ENCODE measurements at regions not wholly inside any gene's neighbourhood (a gene's known extent, or its start where the extent isn't known, plus 50 kb on each side); places are given as distances from the start of the nearest gene placed in this dataset.
"Not testable (repeated sequence)": the region's sequence is repeated elsewhere in the genome, so short reads cannot be mapped to it uniquely, and the experiment has no call there.

DNA sequence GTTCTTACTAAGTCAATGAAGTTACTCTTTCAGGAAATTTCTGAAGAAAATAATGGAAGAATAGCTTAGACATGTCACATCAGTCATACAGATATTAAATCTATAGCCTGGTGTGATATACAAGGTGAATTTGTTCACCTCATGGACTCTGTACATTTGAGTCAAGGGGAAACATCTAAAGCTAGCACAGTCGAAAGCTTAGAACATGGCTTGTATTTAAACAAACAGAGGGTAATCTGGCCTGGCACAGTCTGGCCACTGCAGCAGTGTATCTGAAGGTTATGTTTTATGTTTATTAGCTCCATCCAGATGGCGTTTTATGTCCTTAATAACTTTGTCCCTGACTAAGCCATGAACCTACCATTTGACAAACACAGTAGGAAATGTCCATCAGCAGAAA is 817.3 kb downstream of the SATB2 start:
- no peak for DNase-seq

DNA sequence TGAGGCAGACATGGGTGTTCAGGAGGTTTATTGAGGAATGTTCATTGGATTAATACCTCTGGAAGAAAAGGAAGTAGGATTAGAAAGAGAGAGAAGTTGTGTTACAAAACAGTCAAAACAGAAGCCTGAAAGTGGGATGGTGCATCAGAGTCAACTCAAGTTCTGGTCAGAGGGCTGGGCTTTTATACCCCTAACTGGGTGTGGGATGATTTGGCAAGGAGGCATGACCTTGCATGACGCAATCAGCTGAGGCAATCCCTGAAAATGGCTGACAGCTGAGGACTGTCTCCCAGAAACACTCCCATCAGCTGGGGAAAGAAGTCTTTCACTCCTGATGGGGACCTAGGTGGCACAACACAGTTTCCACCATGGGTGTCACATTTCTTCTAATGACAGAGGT is 818.2 kb downstream of the SATB2 start:
- DNase-seq: no peak

DNA sequence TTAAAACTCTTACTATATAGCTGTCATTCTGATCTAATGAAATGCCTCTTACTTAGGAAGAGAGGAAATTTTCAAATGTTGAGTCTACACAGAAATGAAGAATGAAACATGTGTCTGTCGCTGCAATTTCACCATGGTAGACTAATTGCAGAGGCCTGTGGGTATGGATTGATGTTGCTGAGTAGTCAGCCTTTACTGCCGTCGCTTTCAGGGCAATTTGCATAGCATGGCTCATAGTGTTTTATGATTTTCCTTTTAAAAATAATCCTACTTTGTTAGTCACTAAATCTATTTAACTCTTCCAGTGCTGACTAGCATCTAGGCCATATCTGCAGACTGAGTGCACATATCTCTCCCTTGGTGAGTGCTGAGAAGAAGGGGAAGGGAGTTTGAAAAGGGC is 819.2 kb downstream of the SATB2 start:
- no peak for DNase-seq

DNA sequence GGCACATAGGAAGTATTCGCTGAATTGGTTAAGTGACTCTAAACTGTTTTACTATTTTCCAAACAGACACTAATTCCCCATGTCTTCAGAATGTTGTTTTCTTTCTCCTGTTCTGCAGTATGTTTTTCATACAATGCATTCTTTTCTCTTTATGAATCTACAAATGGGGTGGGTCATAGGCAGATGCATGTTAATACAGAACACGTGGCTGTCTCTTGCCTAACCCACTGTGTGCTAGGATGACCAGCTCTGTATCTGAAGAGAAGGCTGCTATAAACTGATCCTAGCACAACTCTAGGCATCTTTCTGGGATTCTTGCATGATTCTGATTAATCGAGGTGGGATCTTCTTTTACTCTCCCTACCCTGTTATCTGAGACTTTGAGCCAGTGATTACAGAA is 826.0 kb downstream of the PLCL1 start:
- DNase-seq: no peak

DNA sequence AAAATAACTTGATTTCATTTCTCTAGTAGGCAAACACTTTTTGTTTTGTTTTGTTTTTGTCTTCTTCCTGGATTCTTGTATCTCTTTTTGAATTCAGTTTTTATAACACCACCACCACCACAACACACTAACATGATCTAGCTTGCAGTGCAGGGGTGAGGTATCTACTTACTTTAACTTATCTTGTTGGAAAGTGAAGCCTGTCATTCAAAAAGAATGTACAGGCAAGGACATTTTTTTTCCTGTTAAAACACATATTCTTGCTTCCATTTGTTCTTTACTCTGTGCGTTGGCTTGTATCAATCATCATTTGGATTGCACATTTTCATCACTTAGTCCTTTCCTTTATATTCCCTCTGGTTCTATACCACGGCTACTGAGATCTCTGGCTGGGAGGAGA is 824.2 kb downstream of the PLCL1 start:
- no peak for DNase-seq

DNA sequence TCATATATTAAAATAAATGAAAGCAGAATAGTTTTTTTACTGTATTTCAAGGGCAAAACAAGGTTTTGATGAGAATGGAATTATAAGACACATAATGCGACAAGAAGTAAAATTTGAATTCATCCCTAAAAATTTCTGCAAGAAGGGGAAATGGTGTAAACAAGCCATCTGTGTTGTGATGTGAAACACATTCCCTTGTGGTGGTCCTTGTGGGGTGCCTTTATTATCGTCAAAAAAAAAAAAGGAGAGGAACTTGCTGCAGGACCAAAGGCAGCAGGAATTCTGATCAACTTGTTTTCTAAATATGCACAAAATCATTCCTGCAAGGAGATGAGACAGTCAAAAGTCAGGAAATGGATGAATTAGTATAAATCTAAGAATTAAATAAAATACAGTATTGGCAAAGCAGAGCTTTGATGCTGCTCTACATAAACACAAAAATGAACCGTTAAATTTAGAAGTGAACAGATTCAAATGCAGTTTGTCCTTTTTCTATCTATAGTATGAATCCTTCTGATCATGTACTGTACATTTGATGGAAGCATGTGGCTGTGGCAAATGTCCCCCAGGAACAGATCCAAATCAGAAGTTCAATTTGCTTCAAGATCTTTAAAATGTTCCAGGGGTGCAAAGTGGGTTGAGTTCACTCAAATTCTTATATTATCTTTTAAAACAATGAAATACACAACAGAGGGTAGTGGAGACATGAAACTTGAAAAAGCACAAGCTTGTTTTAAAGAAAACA is 818.8 kb downstream of the PLCL1 start:
- DNase-seq: no peak

DNA sequence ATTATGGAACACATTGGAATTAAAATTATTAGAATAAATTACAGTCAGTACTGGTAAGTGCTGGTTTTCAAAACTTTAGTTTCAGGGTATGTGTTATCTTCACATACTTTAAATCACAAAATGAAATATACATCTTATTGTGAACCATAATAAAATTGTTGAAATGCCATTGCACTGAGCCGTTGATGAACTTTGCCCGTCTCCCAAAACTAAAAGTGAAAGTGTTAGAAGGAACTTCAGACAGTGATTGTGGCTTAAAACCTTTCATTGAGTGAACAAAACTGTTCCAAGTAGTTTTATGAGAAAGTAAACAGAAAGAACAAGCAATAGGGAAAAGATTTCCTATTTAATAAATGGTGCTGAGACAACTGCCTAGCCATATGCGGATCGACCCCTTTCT is 811.6 kb downstream of the PLCL1 start:
- no peak for DNase-seq

DNA sequence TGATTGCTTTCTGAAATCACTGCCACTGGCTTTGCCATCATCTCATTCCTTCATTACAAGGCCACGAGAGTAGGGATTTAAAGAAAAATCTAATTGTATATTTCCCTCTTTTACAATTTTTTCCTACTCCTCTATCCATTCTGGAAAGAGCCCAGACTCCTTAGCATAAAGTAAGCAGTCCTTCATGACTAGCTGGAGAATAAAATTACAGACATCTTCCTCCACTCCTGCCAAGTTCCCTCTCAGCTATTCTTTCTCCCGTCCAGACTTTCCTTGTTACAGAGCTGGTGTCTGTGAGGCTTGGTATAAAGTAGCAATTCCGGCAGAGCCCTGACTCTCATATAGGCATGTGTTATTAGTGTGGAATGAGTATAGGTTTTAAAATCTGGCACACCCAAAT is 806.8 kb downstream of the PLCL1 start:
- DNase-seq: no peak

DNA sequence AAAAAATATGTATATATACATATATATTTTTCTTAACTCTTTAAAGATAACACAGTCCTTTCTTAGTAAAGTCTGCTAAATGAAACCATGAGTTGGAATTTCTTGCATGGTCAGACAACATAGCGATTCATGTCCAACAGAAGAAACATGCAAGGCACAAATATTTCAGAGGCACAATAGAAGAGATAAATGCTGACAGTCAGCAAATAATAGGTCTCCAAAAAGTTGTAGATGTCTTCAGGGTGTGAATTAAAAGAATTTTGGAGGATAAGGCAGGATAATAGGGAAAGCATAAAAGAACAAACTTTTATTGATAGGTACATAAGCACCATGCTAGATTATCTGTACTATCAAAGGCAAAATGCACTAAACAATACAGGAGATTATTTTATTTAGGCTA is 800.2 kb downstream of the PLCL1 start:
- no peak for DNase-seq

DNA sequence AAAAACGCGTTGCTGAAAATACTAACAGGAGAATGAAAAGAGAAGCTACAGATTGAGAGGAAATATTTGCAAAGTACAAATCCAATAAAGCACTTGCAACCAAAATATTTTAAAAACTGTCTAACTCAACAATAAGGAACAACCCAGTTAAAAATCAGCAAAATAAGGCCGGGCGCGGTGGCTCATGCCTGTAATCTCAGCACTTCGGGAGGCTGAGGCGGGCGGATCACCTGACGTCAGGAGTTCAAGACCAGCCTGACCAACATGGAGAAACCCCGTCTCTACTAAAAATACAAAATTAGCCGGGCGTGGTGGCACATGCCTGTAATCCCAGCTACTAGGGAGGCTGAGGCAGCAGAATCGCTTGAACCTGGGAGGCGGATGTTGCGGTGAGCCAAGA is 798.6 kb downstream of the PLCL1 start:
- DNase-seq: not testable (repeated sequence)

DNA sequence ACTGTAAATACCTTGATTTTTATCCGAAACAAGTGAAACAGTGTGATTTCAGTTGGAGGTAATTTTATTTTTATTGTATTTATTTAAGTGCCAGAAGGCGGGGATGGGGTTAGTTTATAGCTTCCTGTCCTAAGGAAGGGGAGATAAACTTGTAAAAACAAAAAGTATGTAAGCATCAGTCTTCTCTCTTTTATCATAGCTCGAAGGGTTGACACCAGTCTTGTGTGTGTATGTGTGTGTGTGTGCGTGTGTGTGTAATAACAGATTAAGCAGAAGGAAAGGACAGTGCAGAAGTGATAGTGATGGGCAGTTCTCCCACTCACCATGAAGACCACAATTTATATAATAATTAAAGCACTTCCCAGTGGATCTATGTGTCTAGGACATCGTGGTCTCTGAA is 793.3 kb downstream of the PLCL1 start:
- DNase-seq: no peak

DNA sequence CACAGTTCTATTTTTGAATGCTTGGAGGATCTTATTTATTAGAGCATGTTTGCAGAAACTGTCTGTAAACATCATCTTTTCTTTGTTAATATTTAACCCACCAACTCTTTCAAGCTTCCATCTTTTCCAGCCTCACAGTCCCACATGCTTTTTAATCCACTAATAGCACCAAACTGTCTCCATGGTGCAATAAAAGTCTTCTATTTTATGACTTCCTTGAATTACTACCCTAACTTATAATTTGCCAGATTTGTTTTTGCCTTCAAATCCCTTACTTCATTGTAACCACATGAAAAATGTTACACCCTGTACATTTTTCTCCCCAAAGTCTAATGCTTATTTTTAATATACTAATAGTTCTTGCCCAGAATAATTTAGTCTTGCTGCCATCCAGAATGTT is 792.6 kb downstream of the PLCL1 start:
- DNase-seq: no peak

DNA sequence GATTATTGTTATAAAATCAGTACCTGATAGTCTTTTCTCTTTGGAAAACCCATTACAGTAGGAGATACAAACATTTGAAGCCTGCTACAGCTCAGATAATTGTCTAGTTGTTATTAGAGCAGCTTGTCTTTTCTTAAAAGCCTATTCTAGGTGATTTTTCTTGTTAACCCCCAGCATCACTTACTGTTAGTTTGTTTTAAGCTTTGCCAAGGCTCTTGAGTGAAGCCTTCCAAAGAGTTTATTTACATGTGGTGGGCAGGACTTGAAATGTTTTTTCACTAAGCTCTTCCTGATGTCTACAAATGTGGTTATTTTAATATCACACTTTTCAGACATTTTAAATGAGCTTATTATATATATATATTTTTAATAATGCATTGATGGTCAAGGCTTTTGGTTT is 791.3 kb downstream of the PLCL1 start:
- DNase-seq: no peak

DNA sequence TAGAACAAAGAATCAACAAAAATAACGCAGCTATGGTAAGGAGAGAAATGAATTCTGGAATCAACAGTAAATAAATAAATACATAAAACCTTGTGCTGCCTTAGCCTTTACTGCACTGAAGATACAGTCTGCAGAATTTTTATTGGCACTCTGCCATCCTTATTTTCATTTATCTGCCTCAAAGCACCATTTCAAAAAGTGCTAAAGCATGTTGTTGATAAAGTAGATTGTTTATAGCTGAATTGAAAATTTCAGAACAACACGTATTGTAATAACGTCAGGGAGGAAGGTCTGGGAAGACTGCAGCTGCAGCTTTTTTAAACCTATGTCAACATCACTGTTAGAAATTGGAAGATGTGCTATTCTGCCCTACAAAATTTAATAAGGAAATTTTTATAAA is 787.2 kb downstream of the PLCL1 start:
- no peak for DNase-seq

DNA sequence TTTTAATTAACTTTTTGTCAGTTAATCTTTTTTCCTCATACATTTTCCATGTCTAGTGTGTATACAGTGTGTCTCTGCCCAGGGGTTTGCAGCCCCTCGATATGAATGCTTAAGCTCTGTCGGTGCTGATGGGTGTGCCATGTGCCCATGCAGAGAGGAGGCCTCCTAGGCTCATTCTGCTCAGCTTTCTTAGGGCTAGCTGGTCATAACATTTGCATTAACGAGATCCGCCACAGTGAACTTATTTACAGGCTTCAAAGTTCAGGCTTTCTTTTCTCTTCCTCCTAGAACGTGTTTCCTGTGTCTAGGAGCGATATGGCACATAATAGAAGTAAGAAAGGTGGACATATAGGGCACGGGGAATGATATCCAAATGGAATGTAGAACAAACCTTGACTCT is 783.3 kb downstream of the PLCL1 start:
- DNase-seq: no peak

DNA sequence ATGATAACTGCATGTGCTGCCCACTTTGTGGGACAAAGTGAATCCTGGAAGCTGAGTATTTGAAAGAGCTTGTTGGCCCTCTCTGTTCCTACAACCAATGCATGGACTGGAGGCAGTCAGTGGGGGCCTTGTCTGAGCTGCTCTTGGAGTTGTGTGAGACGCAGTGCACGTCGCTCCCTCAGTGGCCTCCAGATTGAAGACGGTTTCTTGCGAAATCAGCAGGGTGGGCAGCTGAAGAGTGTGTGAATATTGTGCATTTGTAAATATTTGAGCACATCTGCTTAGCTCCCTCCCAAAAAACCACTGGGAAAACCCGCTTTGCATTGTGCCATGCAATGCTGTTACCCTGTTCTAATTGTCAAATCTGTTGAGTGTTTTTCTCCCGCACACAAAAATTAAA is 782.8 kb downstream of the PLCL1 start:
- DNase-seq: no peak

DNA sequence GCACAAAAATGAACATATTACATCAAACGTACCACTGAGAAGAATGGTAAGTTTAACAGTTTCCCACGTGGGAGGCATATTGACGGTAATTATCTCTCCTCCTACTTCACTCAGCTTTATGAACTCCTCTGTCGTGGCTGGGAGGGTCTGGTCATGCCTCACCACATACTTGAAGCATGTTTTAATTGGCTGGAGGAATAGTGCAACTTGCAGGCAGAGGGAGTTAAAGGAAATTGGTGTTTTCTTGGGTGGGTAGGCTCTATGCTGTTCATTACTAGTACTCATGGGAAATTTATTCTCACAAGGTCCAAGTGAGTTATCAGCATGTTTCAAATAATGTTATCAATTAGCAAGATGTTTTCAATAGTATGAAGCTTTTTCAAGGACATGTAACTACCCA is 767.0 kb downstream of the PLCL1 start:
- no peak for DNase-seq

DNA sequence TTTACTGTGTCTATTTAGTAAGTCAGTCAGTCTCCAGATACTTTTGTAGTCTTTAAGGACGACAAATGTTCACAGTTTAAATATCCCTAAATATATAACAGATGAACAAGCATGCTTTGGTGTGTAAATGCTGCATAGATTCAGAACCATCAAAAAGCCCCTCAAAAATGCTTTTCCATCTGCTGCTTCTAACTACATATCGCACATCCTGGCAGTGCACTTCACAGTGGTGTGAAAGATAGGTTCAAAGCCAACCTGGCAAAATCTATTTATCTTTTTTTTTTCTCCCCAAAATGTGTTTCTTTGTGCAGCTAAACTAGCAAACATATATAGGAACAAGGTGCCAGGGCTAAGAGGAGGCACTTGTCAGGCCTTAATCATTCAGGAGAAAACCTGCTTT is 753.8 kb downstream of the PLCL1 start:
- DNase-seq: no peak

DNA sequence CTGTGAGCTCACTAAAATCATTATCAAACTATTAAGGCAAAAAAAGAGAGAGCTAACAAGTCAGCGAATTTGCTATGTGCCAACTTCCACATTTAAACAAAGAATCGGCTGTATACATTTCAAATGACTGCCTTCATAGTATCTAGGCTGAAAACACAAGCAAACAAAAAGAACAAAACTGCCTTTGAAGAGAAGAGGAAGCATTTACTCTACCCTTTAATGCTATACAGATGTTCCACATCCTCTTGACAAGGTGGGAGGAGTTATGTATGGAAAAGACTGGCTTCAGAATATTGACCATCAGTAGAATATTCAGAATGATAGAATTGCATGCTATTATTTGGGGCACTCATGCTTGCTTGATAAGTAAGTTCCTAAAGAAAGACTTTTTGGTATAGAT is 741.7 kb downstream of the PLCL1 start:
- DNase-seq: no peak

DNA sequence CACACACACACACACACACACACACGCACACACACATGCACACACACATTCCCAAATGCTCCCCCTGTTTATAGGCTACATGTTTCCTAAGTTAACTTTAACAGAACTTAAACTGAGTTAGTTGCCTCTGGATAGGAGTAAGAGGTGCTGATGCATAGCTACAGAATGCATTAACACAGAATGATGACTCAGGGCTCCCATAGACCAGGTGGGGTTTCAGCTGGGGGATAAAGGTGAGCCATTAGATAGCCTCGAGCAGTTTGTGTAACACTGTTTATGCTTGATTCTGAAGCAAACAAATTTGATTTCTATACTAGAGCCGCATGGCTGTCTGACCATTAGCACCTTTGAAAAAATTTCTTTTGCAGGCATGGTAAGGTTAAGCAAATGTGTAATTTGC is 741.0 kb downstream of the PLCL1 start:
- DNase-seq: no peak

DNA sequence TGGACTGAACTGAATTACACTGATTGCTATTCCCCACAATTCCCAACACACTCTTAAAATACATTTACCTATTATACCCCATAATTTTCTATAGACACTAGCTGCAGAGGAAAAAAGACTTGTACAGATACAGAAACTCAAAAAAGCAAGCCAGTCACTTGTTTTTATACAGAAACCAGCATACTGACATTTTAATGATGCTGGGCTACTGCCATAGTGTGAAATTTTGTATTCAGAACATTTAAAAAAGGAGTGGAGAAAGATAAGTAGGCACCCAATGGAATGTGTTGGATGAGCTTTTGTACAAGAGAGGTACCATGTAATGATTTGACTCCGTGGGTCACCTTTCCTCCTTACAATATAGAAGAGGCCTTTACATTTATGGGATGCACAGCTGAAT is 740.1 kb downstream of the PLCL1 start:
- no peak for DNase-seq

DNA sequence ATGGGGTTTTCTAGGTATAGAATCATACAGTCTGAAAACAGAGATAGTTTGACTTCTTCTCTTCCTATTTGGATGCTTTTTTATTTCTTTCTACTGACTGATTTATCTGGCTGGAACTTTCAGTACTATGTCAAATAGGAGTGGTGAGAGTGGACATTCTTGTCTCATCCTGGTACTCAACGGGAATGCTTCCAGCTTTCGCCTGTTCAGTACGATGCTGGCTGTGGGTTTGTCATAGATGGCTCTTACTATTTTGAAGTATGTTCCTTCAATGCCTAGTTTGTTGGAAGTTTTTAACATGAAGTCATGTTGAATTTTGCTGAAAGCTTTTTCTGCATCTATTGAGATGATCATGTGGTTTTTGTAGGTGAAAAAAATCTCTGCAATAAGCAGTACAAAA is 730.4 kb downstream of the PLCL1 start:
- DNase-seq: no peak

DNA sequence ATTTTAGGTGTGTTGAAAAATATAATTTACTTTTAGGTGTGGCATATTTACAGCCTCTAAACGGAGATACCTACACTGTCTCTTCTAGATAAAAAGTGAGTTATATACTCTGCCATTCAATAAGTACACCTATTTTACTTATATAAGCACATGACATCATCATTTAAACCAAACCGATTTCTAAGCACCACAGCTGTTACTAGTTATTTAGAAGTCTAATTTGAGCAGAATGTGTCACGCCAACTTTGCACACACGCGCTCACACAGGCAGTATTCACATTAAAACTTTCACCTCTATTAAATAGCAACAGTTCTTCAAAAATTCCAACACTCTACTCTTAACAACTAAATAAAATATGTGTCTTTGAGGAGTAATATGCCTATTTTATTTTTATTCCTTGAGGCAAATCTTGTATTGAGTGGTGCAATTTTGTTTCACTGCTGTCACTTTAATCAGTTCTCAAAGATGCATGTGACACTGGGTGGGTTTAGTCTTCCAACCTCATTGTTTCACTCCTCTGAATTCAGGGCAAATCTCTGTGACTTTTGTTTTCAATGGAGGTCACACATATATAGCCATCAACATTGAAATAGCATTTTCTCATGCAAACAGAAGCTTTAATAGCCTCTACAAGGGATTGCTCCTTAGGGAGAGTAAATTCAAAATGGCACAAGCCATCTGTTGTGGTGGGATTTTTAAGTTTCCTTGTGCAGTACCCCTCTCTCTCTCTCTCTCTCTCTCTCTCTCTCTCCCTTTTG is 721.0 kb downstream of the PLCL1 start:
- no peak for DNase-seq
